Endothelial cell of umbilical vein (primary cell): ENCODE measurements at regions not wholly inside any gene's neighbourhood (a gene's known extent, or its start where the extent isn't known, plus 50 kb on each side); places are given as distances from the start of the nearest gene placed in this dataset.

Experiments used
- BruUV-seq: library from RNA; stranded (reverse); fragments of 400-500 nt; replicated peaks from 2 replicates; lab custom pipeline; 2021; lab: Mats Ljungman, UMichigan
- CTCF ChIA-PET: fragments of 300-600, 350-600 bp; sonication (Branson Sonifier 250); formaldehyde crosslinking; loops from one replicate; lab custom pipeline; 2021; ENCODE audit warnings: antibody characterized with exemption, inconsistent platforms; lab: Charles Lee
- POLR2A ChIA-PET: fragments of 300-600, 350-600 bp; sonication (Branson Sonifier 250); formaldehyde crosslinking; loops from one replicate; lab custom pipeline; 2021; ENCODE audit warnings: antibody characterized with exemption, inconsistent platforms; lab: Charles Lee
- DNase-seq: peaks from one replicate; pipeline ENCODE4 v3.0.0-alpha.2; 2011; ENCODE audit warnings: low read depth, low spot score
- FAIRE-seq: peaks from 2 replicates; lab custom pipeline; 2011; peaks lifted over from hg19 to GRCh38; lab: Jason Lieb, UNC
- H2AFZ ChIP-seq: 2 replicates; pipeline ENCODE4 v1.6.0; 2012; ENCODE audit warnings: low read depth, low read length, control low read depth, inconsistent platforms
- H3K27ac ChIP-seq: 2 replicates; pipeline ENCODE4 v1.5.1; 2011; ENCODE audit warnings: low read depth, mild to moderate bottlenecking, control low read depth, low read length, moderate library complexity; ENCODE audit not compliant: insufficient read depth
- H3K27me3 ChIP-seq, 2 experiments: 2 replicates each; pipeline versions ENCODE4 v1.6.0 to v1.6.1; 2011; ENCODE audit warnings: low read length in 2 of 2, mixed read lengths in 1 of 2; ENCODE audit not compliant: control insufficient read depth in 2 of 2, insufficient read depth in 2 of 2
- H3K36me3 ChIP-seq, 2 experiments: 2 replicates in 1 of 2; 3 replicates in 1 of 2; pipeline ENCODE4 v1.5.1; 2011; ENCODE audit warnings: low read length in 2 of 2, mild to moderate bottlenecking in 1 of 2, moderate library complexity in 1 of 2; ENCODE audit not compliant: control insufficient read depth in 2 of 2, insufficient read depth in 2 of 2; ENCODE audit errors: extremely low read depth in 1 of 2
- H3K4me1 ChIP-seq: 3 replicates; pipeline ENCODE4 v1.5.1; 2011; ENCODE audit warnings: mild to moderate bottlenecking, low read length; ENCODE audit not compliant: control insufficient read depth, insufficient read depth; ENCODE audit errors: extremely low read depth
- H3K4me2 ChIP-seq: 2 replicates; pipeline ENCODE4 v1.6.1; 2011; ENCODE audit warnings: low read length, control low read depth, mixed read lengths; ENCODE audit not compliant: insufficient read depth
- H3K4me3 ChIP-seq, 3 experiments: fragments of 200-600 bp in 1 of 3; sonication (generic), shearing (Covaris generic) in 1 of 3; replicated peaks in 1 of 3; 2 replicates each; pipeline ENCODE4 v1.5.1; 2011 to 2016; ENCODE audit warnings: control low read depth in 3 of 3, low read length in 3 of 3, mild to moderate bottlenecking in 2 of 3, inconsistent platforms in 1 of 3, low read depth in 1 of 3, moderate library complexity in 1 of 3; ENCODE audit not compliant: insufficient read depth in 1 of 3
- H3K79me2 ChIP-seq: 2 replicates; pipeline ENCODE4 v1.6.0; 2012; ENCODE audit warnings: low read length, inconsistent platforms; ENCODE audit not compliant: control insufficient read depth, insufficient read depth
- H3K9ac ChIP-seq: replicated peaks from 2 replicates; pipeline ENCODE3; 2011; ENCODE audit warnings: low read length, control low read depth; ENCODE audit not compliant: insufficient read depth; ENCODE audit errors: extremely low read depth
- H3K9me1 ChIP-seq: replicated peaks from 3 replicates; pipeline ENCODE4 v1.6.0; 2011; ENCODE audit warnings: mild to moderate bottlenecking, low read length; ENCODE audit not compliant: control insufficient read depth, insufficient read depth; ENCODE audit errors: extremely low read depth
- H3K9me3 ChIP-seq: replicated peaks from 2 replicates; pipeline ENCODE4 v1.5.1; 2012; ENCODE audit warnings: low read length, inconsistent platforms; ENCODE audit not compliant: control insufficient read depth, insufficient read depth
- H4K20me1 ChIP-seq: replicated peaks from 2 replicates; pipeline ENCODE3; 2011; ENCODE audit warnings: mild to moderate bottlenecking, low read length; ENCODE audit not compliant: control insufficient read depth, insufficient read depth; ENCODE audit errors: extremely low read depth
- GATA2 ChIP-seq: IDR thresholded peaks from 2 replicates; pipeline ENCODE4 v1.7.0; 2011; ENCODE audit warnings: low read depth, mild to moderate bottlenecking, moderate library complexity, mixed read lengths, low read length; ENCODE audit not compliant: insufficient read length, insufficient read depth
- MAX ChIP-seq: IDR thresholded peaks from 2 replicates; pipeline ENCODE4 v1.6.1; 2011; ENCODE audit not compliant: insufficient read depth, insufficient read length
- POLR2AphosphoS5 ChIP-seq: IDR thresholded peaks from 2 replicates; pipeline ENCODE4 v1.6.1; 2012; ENCODE audit warnings: low read depth, mild to moderate bottlenecking, control low read depth, low read length, moderate library complexity; ENCODE audit not compliant: insufficient read depth
- dilution Hi-C: fragments of 300-500 bp; cut with MboI; formaldehyde crosslinking; loops from one replicate; pipeline ENCODE4 v1.15.0; 2019; ENCODE audit warnings: low sequenced_read_pairs; ENCODE audit not compliant: extremely low pct_ligation_motif_present
- intact Hi-C: fragments of 100-400 bp; cut with micrococcal nuclease; formaldehyde crosslinking; loops from one replicate; pipeline ENCODE4 v1.10.0; 2022

GRCh38 chrX:77342004-77342403 is 105.2 kb upstream of the FGF16 start:
- intact Hi-C loops (no loop called here), dilution Hi-C loops (no loop called here)
- CTCF ChIA-PET = no interaction called here
- FAIRE-seq (no peak), DNase-seq (no peak)
- no peak overlapping the region for H3K4me3 ChIP-seq
- H3K79me2 ChIP-seq = no peaks in the 10 kb centered on the region
- H3K27me3 ChIP-seq = no peaks in the 10 kb centered on the region
- H3K36me3 ChIP-seq = no peaks in the 10 kb centered on the region
- no peaks in the 10 kb centered on the region for H3K4me1 ChIP-seq
- H3K4me2 ChIP-seq = no peak overlapping the region
- H2AFZ ChIP-seq = no peak overlapping the region
- no peaks in the 10 kb centered on the region for H3K9me3 ChIP-seq
- H3K9me1 ChIP-seq = no peaks in the 10 kb centered on the region
- POLR2A ChIA-PET = no interaction called here
- no peak for TF ChIP-seq POLR2AphosphoS5
- no peak for TF ChIP-seq MAX
- no peak overlapping the region for H3K9ac ChIP-seq
- H4K20me1 ChIP-seq = no peaks in the 10 kb centered on the region
- BruUV-seq = no TSS peak
- no peak overlapping the region for H3K27ac ChIP-seq

- Histone ChIP-seq H3K9me3 (no peaks in the 10 kb centered on the region), H3K27ac (no peak overlapping the region), H3K4me3 (no peak overlapping the region), H2AFZ (no peak overlapping the region), H3K36me3 (no peaks in the 10 kb centered on the region), H3K9me1 (no peaks in the 10 kb centered on the region), H3K4me2 (no peak overlapping the region), H4K20me1 (no peaks in the 10 kb centered on the region), H3K27me3 (no peaks in the 10 kb centered on the region), H3K79me2 (no peaks in the 10 kb centered on the region), H3K4me1 (no peaks in the 10 kb centered on the region), H3K9ac (no peak overlapping the region)
- dilution Hi-C loops (no loop called here), intact Hi-C loops (no loop called here)
- BruUV-seq = no TSS peak
- no peak for TF ChIP-seq GATA2
- POLR2A ChIA-PET = no interaction called here
- DNase-seq (no peak), FAIRE-seq (no peak)
- CTCF ChIA-PET = no interaction called here
These were observed 100.3 kb upstream of the FGF16 start for GRCh38 chrX:77346859-77347258.
